HG03064 (cell line): ENCODE measurements at regions not wholly inside any gene's neighbourhood (a gene's known extent, or its start where the extent isn't known, plus 50 kb on each side); places are given as distances from the start of the nearest gene placed in this dataset.
"Not testable (repeated sequence)": the region's sequence is repeated elsewhere in the genome, so short reads cannot be mapped to it uniquely, and the experiment has no call there.

Source experiments
- ATAC-seq: cut with Tn5 transposase; IDR thresholded peaks from one replicate; pipeline ENCODE4 v1.9.1; 2021; ENCODE audit warnings: low read depth; ENCODE audit not compliant: unreplicated experiment

GRCh38 chr5:39780347-39780746 lies 355.6 kb upstream of the DAB2 start:
- ATAC-seq = no peak

GRCh38 chr5:39779831-39780230 lies 355.1 kb upstream of the DAB2 start:
- no peak for ATAC-seq

GRCh38 chr5:39775797-39776365 lies 351.1 kb upstream of the DAB2 start:
- no peak for ATAC-seq

- ATAC-seq = no peak
Measured at GRCh38 chr5:39775086-39775796, 350.5 kb upstream of the DAB2 start.

GRCh38 chr5:39774605-39775004 lies 349.8 kb upstream of the DAB2 start:
- ATAC-seq = no peak

- no peak for ATAC-seq
Measured at GRCh38 chr5:39772307-39772706, 347.5 kb upstream of the DAB2 start.

GRCh38 chr5:39767916-39768315 lies 343.1 kb upstream of the DAB2 start:
- ATAC-seq = no peak

- ATAC-seq = no peak
Measured at GRCh38 chr5:39765366-39765765, 340.6 kb upstream of the DAB2 start.

GRCh38 chr5:39762761-39763160 lies 338.0 kb upstream of the DAB2 start:
- no peak for ATAC-seq

GRCh38 chr5:39761199-39761950 lies 336.6 kb upstream of the DAB2 start:
- no peak for ATAC-seq

- no peak for ATAC-seq
Measured at GRCh38 chr5:39760385-39761198, 335.8 kb upstream of the DAB2 start.

GRCh38 chr5:39759701-39760100 lies 334.9 kb upstream of the DAB2 start:
- no peak for ATAC-seq

- ATAC-seq = no peak
Measured at GRCh38 chr5:39758426-39758825, 333.6 kb upstream of the DAB2 start.

GRCh38 chr5:39757131-39757530 lies 332.4 kb upstream of the DAB2 start:
- ATAC-seq = no peak

- ATAC-seq = no peak
Measured at GRCh38 chr5:39755986-39756385, 331.2 kb upstream of the DAB2 start.

- no peak for ATAC-seq
Measured at GRCh38 chr5:39755452-39755851, 330.7 kb upstream of the DAB2 start.

- ATAC-seq = not testable (repeated sequence)
Measured at GRCh38 chr5:39753747-39754146, 329.0 kb upstream of the DAB2 start.

- ATAC-seq = no peak
Measured at GRCh38 chr5:39750661-39751060, 325.9 kb upstream of the DAB2 start.

GRCh38 chr5:39742916-39743315 lies 318.1 kb upstream of the DAB2 start:
- no peak for ATAC-seq

GRCh38 chr5:39740404-39740803 lies 315.6 kb upstream of the DAB2 start:
- ATAC-seq = no peak

GRCh38 chr5:39732166-39732565 lies 307.4 kb upstream of the DAB2 start:
- ATAC-seq = no peak
